Heart left ventricle (tissue), 13 donors: ENCODE measurements at regions not wholly inside any gene's neighbourhood (a gene's known extent, or its start where the extent isn't known, plus 50 kb on each side); places are given as distances from the start of the nearest gene placed in this dataset.

Experiments
- POLR2A ChIP-seq, 2 donors: fragments of 450-650 bp; IDR thresholded peaks; one replicate each; pipeline ENCODE4 v1.6.1; 2017; ENCODE audit warnings: antibody characterized with exemption in 2 of 2, mild to moderate bottlenecking in 2 of 2, moderate library complexity in 2 of 2
- TF ChIP-seq, protein P1 (sequence below), 12 donors: fragments of 200-600 bp; sonication (generic) in 4 of 12; IDR thresholded peaks; one replicate each; pipeline versions ENCODE4 v1.5.0 to v1.8.0; 2018 to 2022; ENCODE audit warnings: antibody characterized with exemption in 12 of 12, mild to moderate bottlenecking in 5 of 12
- donor health status: ischemic (EF 13 %, LVEDD 7.1; RV severe dilation, severe dysfunction).
- donor health status: DM: no; HTN: yes; CAD: no.
- donor health status: DM: no; HTN: no; CAD: no.
- donor health status: ischemic (EF 25% LVEDD 6.9; RV normal size, moderate dysfunction).
- donor health status: ischemic (EF 25% LVEDD 5.7; RV mildly dilated, moderate dysfunction).
- donor health status: ischemic (EF 35%, LVEDD 5.7; RV mildly dilated, moderate dysfunction).
- donor health status: nonischemic (EF 11% LVEDD 7.7; RV severe dilation, severe dysfunction).
- donor health status: DM: yes; HTN: yes; CAD: no.
- donor health status: PGD.
- donor health status: ischemic (EF 29% LVEDD 5.4; RV normal size, mild dysfunction).
- donor health status: nonischemic (EF 23%, LVEDD 6.1; RV moderate dilation, normal function).

DNA sequence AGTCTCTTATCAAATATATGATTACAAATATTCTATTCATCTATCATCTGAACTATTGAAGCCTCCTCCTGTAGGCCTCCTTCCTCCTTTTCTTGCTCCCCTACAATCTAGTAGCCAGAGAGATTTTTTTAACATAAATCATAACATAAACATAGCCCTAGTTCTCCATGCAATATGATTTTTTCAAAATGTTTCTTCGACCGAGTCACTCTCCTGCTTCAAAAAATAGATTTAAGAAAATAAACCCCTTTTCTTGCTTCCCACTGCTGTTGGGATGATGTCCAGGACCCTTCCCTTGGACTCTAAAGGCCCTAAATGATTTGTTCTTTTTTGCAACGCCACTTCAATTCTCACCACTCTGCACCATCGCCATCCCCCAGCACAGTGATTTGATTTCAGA is 319.7 kb upstream of the TSHZ3 start:
- TF ChIP-seq, protein P1, sequence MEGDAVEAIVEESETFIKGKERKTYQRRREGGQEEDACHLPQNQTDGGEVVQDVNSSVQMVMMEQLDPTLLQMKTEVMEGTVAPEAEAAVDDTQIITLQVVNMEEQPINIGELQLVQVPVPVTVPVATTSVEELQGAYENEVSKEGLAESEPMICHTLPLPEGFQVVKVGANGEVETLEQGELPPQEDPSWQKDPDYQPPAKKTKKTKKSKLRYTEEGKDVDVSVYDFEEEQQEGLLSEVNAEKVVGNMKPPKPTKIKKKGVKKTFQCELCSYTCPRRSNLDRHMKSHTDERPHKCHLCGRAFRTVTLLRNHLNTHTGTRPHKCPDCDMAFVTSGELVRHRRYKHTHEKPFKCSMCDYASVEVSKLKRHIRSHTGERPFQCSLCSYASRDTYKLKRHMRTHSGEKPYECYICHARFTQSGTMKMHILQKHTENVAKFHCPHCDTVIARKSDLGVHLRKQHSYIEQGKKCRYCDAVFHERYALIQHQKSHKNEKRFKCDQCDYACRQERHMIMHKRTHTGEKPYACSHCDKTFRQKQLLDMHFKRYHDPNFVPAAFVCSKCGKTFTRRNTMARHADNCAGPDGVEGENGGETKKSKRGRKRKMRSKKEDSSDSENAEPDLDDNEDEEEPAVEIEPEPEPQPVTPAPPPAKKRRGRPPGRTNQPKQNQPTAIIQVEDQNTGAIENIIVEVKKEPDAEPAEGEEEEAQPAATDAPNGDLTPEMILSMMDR (IDR thresholded peaks at IDR 0.05): no peak
- no peak for TF ChIP-seq POLR2A (IDR thresholded peaks at IDR 0.05)
